ENCODE measurements at regions not wholly inside any gene's neighbourhood (a gene's known extent, or its start where the extent isn't known, plus 50 kb on each side); places are given as distances from the start of the nearest gene placed in this dataset.

GRCh38 chr6:164128101-164128500, 713.6 kb downstream of the QKI start:
- no peak for TF ChIP-seq CTCF (conservative IDR thresholded peaks at IDR 0.05; ENCODE audit: low read length)
- no peak for TF ChIP-seq EZH2phosphoT487 (IDR thresholded peaks at IDR 0.05; ENCODE audit: borderline replicate concordance)
- Histone ChIP-seq H3K9ac (ENCODE audit: low read depth, low read length, poor library complexity, severe bottlenecking) (no peak overlapping the region), H3K27me3 (ENCODE audit: insufficient read depth, low read length, poor library complexity, severe bottlenecking) (no peaks in the 10 kb centered on the region), H3K9me3 (ENCODE audit: insufficient read depth, low read depth, low read length) (no peaks in the 10 kb centered on the region), H2AFZ (ENCODE audit: low read length) (no peak overlapping the region), H3F3A (ENCODE audit: low read depth) (no peaks in the 10 kb centered on the region), H4K20me1 (ENCODE audit: insufficient read depth, low read length, poor library complexity, severe bottlenecking) (no peaks in the 10 kb centered on the region), H3K79me2 (ENCODE audit: insufficient read depth, low read length) (no peaks in the 10 kb centered on the region), H3K4me3 (ENCODE audit: low read length, poor library complexity, severe bottlenecking) (no peak overlapping the region), H3K36me3 (ENCODE audit: insufficient read depth, low read length) (no peaks in the 10 kb centered on the region), H3K4me2 (ENCODE audit: low read depth, low read length, poor library complexity, severe bottlenecking) (no peak overlapping the region), H3K9me2 (replicated peaks; ENCODE audit: low read depth, low read length) (no peaks in the 10 kb centered on the region), H3K4me1 (ENCODE audit: insufficient read depth, low read length, poor library complexity, severe bottlenecking) (no peaks in the 10 kb centered on the region)

- Histone ChIP-seq H4K20me1 (ENCODE audit: insufficient read depth, low read length, poor library complexity, severe bottlenecking) (no peaks in the 10 kb centered on the region), H3K36me3 (ENCODE audit: insufficient read depth, low read length) (no peaks in the 10 kb centered on the region), H2AFZ (ENCODE audit: low read length) (no peak overlapping the region), H3K4me3 (ENCODE audit: low read length, poor library complexity, severe bottlenecking) (no peak overlapping the region), H3K4me1 (ENCODE audit: insufficient read depth, low read length, poor library complexity, severe bottlenecking) (no peaks in the 10 kb centered on the region), H3K4me2 (ENCODE audit: low read depth, low read length, poor library complexity, severe bottlenecking) (no peak overlapping the region), H3K9ac (ENCODE audit: low read depth, low read length, poor library complexity, severe bottlenecking) (no peak overlapping the region), H3F3A (ENCODE audit: low read depth) (no peaks in the 10 kb centered on the region), H3K9me2 (replicated peaks; ENCODE audit: low read depth, low read length) (no peaks in the 10 kb centered on the region), H3K79me2 (ENCODE audit: insufficient read depth, low read length) (no peaks in the 10 kb centered on the region), H3K27me3 (ENCODE audit: insufficient read depth, low read length, poor library complexity, severe bottlenecking) (no peaks in the 10 kb centered on the region), H3K9me3 (ENCODE audit: insufficient read depth, low read depth, low read length) (no peaks in the 10 kb centered on the region)
- TF ChIP-seq EZH2phosphoT487 (IDR thresholded peaks at IDR 0.05; ENCODE audit: borderline replicate concordance) (no peak), CTCF (conservative IDR thresholded peaks at IDR 0.05; ENCODE audit: low read length) (no peak)
Observed at GRCh38 chr6:164124986-164125385, 710.5 kb downstream of the QKI start.

- no peak overlapping the region for H3K4me3 ChIP-seq (ENCODE audit: low read length, poor library complexity, severe bottlenecking)
- no peaks in the 10 kb centered on the region for H3F3A ChIP-seq (ENCODE audit: low read depth)
- H2AFZ ChIP-seq (ENCODE audit: low read length): no peak overlapping the region
- H3K9me3 ChIP-seq (ENCODE audit: insufficient read depth, low read depth, low read length): no peaks in the 10 kb centered on the region
- no peaks in the 10 kb centered on the region for H3K36me3 ChIP-seq (ENCODE audit: insufficient read depth, low read length)
- no peaks in the 10 kb centered on the region for H3K4me1 ChIP-seq (ENCODE audit: insufficient read depth, low read length, poor library complexity, severe bottlenecking)
- no peaks in the 10 kb centered on the region for H3K9me2 ChIP-seq (replicated peaks; ENCODE audit: low read depth, low read length)
- TF ChIP-seq CTCF (conservative IDR thresholded peaks at IDR 0.05; ENCODE audit: low read length) (no peak), EZH2phosphoT487 (IDR thresholded peaks at IDR 0.05; ENCODE audit: borderline replicate concordance) (no peak)
- H3K27me3 ChIP-seq (ENCODE audit: insufficient read depth, low read length, poor library complexity, severe bottlenecking): no peaks in the 10 kb centered on the region
- H3K9ac ChIP-seq (ENCODE audit: low read depth, low read length, poor library complexity, severe bottlenecking): no peak overlapping the region
- no peaks in the 10 kb centered on the region for H3K79me2 ChIP-seq (ENCODE audit: insufficient read depth, low read length)
- no peak overlapping the region for H3K4me2 ChIP-seq (ENCODE audit: low read depth, low read length, poor library complexity, severe bottlenecking)
- no peaks in the 10 kb centered on the region for H4K20me1 ChIP-seq (ENCODE audit: insufficient read depth, low read length, poor library complexity, severe bottlenecking)
Observed at GRCh38 chr6:164124473-164124872, 710.0 kb downstream of the QKI start.
